Right ventricle myocardium superior (tissue), 1 donor: ENCODE measurements at regions not wholly inside any gene's neighbourhood (a gene's known extent, or its start where the extent isn't known, plus 50 kb on each side); places are given as distances from the start of the nearest gene placed in this dataset.
A peak's percentile ranks its signal among the peaks of the same experiment; 100 is the strongest.

ENCODE experiments used
- ATAC-seq: fragments of 200-7000 bp; cut with Tn5 transposase; one replicate; pipeline ENCODE4 v1.9.1; 2020; ENCODE audit warnings: mild to moderate bottlenecking; ENCODE audit not compliant: poor library complexity
- DNase-seq: peaks from one replicate; pipeline ENCODE4 v3.0.0-alpha.2; 2020
- intact Hi-C: fragments of 100-400 bp; cut with DNase I; formaldehyde crosslinking; loops from one replicate; pipeline ENCODE4 v1.11.2; 2022
- donor health status: DM: no; HTN: yes; CAD: no; lungs with severe emphysema.

DNA sequence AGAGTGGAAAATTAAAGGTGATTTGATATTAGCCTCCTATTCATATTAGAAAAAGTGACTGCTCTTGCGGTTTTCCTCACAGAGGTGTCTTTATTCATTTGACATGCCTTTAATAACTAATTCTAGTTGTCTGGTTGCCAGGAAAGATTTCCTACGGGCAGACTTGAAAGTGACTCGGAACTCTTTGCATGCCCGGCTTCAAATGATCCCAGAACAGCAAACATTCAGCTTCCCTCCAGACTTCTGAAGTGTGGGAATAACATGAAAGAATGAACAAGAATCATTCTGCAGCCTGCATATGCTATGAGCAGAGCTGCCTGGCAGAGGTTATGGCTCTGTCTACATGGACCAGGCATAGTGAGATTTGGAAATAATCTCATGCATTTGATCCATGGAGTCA is 89.6 kb upstream of the PKDCC start:
- intact Hi-C loops: no loop called here
- ATAC-seq (no peak), DNase-seq (no peak)

DNA sequence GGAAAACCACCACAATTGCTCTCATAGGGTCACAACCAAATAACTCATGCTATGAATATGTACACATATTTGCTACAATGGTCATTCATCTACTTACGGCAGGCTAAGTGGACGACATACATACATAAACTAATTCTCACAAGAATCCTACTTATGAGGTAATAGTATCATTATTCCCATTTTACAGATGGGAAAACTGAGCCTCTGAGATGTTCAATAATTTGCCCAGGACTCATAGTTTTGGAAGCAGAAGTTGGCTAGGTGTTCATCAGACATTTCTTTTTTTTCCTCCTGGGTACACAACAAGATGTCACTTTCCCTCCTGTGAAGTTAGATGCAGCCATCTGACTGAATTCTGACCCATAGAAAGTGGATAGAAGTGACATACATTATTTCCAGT is 89.0 kb upstream of the PKDCC start:
- intact Hi-C loops: no loop called here
- DNase-seq: no peak
- ATAC-seq: no peak

DNA sequence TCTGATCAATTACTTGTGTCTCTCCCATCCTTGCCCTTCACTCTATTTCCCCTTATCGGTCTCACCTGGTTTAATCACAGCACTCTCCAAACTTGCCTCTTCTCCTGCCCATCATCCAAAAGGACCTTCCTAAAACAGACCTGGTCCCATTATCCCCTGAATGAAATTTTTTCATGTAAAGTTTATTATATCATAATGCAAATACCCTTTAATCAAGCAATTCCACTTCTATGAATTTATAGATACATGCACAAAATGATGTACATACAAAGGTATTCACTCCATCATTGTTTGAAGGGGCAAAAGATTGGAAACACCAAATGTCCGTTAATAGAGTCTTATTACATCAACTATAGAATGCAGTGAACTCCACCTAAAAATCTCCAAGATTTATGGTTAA is 88.1 kb upstream of the PKDCC start:
- intact Hi-C loops: no loop called here
- ATAC-seq (no peak), DNase-seq (no peak)

DNA sequence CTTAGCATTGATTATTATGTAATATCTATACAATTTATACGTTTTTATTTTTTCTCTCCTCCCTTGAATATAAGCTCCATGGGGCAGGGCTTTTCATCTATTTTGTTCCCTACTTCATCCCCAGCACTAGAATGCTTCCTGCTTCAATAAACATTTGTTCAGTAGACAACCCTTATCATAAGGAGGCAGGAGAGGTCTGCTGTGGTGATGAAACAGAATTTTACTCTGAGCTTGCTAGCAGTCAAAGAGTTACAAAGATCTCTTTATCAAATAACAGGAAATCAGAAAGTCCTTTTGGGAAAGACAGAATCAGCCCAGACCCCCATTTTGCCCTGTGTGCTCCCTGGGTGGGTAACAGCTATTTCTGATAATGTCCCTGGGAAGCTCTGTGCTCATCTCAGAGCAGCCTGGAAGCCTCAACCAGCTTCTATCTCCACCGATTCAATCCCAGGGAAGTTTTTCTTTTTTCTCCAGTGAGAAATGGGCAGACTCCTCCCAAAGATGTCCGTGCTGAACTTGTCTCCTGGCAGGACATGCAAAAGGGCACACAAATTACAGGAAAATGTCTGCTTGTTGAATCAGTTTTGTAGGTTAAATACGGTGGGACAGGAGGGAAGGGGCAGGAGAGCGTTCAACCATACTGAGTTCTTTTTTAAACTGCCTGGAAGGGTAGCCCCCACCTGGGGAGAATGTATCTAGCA is 84.7 kb upstream of the PKDCC start:
- no peak for DNase-seq
- ATAC-seq: no peak
- intact Hi-C loops: no loop called here

DNA sequence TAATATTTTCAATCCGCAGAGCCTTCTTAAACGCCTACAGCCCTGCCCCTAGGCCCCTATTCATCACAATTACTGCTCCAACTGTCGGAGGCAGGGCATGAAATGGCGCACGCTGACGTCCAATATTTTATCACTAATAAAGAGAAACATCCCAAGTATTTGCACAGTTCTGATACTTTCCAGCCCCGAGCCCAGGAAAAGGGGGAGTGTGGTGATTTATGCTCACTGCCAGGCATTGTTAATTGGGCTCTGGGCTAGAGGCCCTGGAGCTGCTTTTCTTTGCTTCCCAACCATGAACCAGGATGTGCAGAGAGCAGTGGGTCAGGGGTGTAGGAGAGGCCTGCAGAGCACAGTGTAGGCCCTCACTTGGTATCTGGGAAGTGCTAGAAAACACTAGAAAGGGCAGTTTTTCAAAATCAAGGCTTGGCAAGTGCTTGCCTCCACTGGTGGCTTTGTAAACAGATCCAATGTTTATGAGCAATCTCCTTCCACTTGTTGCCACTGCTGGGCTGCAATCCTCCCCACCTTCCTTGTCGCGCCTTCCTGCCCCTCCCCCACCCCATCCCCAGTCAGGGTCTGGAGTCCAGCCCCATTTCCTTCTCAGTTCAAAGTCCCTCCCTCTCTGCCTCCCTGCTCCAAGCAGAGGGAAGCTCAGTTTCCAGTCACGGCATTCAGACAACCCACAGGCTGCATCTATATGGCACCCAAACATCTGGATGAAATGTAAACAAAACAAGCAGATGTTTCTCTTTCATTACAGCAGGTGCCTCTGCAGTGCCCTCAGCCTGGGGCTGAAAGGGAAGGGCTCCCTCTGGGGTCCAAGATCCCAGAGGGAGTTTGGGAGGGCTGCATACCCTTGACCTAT is 83.9 kb upstream of the PKDCC start:
- DNase-seq (peak; percentile 67), ATAC-seq (peak; percentile 47)
- intact Hi-C loops: no loop called here

DNA sequence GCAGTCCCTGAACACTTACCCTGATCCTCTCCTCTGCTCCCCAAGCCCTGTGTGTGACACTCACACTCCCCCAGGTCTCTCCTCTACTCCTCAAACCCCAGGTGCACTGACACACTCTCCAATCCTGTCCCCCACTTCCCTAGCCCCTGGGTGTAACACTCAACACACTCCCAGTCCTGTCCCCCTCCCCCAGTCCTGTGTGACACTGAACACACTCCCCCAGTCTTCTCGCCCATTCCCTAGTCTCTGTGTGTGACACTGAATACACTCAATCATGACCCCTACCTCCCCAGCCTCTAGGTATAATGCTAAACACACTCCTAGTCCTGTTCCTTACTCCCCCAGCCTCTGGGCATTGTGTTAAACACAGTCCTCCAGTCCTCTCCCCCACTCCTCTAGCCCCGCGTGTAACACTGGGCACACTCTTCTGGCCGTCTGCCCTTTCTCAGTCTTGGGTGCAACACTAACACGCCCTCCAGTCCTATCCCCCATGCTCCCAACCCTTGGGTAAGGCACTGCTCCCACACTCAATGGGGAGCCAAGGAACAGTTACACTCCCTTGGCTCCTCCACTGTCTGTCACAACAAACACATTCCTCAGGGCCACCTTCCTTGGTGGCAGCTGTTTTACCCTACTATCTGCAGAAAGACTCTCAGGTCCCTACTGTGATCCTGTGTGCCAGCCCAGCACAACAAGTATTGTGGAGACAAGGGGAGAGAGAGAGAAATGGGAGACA is 82.5 kb upstream of the PKDCC start:
- intact Hi-C loops: no loop called here

DNA sequence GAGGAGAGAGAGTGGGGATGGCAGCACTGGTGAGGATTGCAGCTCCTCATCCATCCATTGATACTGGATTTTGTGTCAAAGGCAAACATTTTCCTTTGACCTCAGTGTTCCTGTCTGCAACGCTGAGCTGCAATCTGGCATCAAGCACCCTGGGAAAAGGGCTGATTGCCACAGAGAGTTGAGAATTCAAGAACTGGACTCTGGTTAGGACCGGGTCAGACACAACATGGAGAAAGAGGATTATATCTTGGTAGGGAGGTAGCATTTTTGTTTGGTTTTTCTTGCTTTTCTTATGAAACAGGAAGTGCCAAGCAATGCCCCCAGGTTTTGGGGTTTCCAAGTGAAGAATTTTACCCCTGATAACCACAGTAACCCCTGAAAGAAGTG is 81.9 kb upstream of the PKDCC start:
- ATAC-seq (no peak), DNase-seq (no peak)
- intact Hi-C loops: no loop called here

More for the DNA sequence above, 82.5 kb upstream of the PKDCC start:
- ATAC-seq (no peak), DNase-seq (no peak)

DNA sequence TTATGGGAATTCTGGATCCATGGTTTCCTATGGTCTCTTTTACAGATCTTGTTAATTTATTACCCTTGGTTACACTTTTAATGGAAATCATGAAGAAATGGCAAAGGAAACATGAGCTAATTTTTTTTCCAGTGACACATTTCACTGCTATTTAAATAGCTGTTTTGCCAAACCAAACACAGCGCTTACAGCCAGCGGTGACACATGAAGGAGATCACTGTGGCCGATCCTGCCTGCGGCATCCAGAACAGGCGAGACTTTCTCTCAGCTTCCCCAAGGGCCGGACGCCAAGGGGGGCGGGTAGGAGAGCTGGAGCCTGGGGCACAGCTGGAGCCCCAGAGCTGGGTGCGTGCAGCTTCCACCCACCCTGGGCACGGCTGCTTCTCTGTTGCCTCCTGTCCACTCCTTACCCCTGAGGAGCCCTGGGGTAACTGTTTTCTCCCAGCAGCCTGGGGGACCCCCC is 81.4 kb upstream of the PKDCC start:
- peak; percentile 85 for ATAC-seq
- intact Hi-C loops: no loop called here
- peak; percentile 92 for DNase-seq

DNA sequence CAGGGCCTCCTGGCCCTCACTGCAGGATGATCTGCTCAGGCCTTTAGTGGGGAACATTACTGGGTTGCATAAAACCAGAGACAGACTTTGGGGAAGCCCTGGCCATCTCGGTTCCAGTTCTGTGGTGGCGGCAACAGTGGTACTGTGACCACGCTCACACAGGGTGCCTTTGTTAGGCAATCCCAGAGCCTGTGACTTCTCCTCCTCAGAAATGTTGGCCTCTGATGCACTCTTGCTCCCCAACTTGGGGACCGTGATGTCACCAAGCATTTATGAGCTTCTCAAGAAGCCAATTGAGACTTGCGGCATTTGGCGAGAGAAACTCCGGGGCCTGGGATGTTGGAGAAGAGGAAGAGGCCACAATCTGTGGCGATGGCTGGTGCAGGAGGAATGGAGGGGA is 80.9 kb upstream of the PKDCC start:
- ATAC-seq: peak; percentile 64
- intact Hi-C loops: no loop called here
- DNase-seq: peak; percentile 51

DNA sequence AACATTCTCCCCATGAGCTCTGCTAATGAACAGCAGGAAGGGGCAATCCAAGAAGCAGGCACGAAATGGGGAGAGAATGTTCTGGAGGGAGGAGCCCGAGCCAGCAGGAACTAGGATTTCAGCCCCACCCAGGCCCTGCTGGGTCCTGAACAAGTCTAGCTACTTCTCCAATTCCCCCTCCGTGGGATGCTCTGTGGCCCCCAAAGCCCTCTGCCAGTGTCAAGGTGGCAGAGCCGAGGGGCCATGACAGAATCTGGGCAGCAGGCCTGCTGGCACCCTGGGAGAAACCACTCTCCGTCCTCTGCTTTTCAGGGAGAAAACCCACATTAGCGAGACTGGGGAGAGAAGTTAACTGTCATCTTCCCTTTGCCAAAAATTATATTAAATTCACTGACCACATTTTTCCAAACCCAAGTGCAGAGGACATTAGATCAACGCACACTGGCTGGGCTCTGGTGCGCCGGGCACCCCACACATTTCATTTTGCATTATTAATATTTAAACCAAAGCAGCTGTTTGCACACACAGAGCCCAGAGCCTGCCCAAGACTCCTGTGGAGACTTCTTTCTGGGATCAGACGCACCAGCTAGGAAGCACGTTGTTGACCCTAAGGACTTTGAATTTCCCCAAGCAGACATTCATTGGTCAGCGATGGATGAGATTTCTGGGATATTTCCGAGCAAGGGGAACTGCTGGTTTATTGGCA is 80.2 kb upstream of the PKDCC start:
- DNase-seq: peak; percentile 66
- peak; percentile 61 for ATAC-seq
- intact Hi-C loops: no loop called here

DNA sequence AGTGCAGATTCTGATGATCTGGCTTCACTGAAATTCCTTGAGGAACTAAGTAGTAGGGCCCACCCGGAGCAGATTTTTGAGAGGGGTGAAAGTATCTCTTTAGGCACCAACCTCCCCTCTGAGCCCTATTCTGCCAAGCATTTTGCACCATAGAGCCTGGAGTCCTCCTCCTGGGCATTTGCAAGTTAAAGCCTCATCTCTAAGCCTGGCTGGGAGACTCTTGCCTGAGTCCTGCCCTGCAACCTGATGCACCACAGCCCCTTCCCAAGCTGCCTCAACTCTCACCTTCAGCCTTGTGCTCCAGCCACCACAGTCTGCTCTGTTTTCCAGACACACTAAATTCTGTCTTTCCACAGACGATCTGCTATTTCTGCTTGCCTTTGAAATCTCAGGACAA is 79.6 kb upstream of the PKDCC start:
- DNase-seq (no peak), ATAC-seq (no peak)
- intact Hi-C loops: no loop called here

DNA sequence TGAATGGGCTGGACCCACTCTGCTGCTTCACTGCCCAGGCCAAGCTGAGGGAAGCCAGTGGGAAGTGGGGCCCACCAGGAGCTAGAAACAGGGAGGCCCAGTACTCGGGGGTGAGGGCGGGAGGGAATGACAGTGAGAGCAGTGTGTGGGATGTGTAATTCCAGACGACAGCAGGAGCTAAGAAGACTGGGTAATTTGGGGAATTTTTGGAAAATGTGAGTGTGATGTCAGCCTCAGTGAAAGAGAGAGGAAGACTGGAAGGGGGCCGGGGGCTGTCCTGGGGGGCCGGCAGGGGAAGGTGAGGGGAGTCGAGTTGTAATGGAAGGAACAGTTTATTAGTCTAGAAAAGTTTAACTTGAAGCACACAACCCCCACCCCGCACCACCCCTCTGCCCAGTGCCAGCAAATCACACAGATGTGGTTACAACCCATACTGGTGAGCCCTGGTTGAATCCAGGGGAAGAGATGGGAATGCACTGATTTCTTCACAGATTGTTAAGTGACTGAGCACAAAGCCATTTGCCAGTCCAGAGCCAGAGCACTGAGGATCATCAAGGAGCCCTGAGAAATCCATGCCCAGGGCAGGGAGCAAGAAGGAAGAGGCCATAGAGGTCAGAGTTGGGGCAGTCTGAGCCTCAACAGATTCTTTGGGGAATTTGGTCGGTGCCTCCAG is 76.7 kb upstream of the PKDCC start:
- ATAC-seq: no peak
- no peak for DNase-seq
- intact Hi-C loops: no loop called here

DNA sequence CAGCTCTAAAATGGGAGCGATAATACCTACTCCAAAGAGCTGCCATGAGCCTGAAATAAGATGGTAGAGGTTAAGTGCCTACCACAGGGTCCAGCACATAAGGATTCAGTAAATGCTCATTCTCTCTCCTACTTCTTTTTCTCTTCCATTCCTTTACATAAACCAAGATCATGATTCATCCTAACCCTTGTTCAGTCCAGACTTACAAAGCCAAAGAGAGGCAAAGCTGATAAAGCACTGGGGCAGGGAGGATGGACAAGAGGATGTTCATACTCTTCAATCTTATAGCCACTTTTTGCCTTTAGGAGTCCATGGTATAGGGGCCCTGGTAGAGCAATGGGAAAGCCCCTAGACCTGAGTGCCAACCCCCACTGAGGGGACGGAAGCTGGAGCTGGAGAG is 75.6 kb upstream of the PKDCC start:
- intact Hi-C loops: no loop called here
- no peak for ATAC-seq

DNA sequence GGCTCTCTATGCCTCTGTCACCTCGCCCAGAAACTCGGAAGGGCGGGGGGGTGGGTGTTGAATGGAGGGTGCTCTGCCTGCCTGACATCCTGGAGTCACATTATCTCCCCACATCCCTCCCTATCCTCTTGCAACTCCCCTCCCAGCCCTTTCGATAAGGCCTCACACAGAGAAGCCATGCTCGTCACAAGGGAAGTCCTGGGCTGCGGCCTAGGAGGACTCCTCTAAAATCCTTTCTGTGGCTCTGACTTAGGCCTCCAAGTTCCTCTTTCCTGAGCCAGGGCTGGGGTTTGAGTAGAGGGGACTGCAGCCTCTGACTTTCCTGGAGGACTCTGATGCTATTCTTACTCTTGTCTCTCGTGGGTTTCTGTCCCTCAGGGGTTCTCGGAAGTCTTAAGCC is 75.0 kb upstream of the PKDCC start:
- DNase-seq (no peak), ATAC-seq (no peak)
- intact Hi-C loops: no loop called here

More for the DNA sequence above, 75.6 kb upstream of the PKDCC start:
- DNase-seq: no peak

DNA sequence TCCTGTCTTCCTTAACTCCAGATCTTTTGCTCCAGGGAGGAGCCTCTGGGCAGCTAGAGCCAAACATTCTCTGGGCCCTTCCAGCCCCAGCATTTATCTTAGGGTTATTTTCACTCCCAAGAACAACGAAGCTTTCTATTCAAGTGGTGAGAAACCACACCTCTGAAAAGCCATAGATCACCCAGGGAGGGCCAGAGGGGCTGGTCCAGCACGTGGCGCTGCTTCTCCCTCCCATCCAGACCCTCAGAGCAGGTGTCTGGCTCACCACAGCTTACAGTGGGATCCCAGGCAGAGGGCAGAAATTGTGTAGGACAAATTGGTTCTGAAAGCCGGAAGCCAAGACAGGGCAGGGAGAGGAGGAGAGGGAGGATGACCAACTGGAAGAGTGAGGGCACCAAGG is 74.0 kb upstream of the PKDCC start:
- intact Hi-C loops: no loop called here
- ATAC-seq (no peak), DNase-seq (no peak)

DNA sequence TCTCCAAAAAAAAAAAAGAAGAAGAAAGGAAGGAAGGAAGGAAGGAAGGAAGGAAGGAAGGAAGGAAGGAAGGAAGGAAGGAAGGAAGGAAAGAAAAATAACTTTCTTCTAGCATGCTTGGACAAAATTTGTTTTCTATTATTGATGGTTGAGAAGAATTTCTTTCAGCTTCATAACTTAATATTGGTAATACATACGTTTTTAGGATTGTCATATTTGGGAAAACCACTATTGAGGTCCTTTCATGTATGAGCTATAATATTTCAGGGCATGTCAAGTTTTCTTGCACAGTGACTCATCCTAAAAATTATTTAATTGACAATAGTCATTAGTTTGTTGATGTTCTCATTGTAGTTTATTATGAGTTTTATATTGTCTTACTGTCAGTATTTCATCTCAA is 66.4 kb upstream of the PKDCC start:
- intact Hi-C loops: no loop called here
- ATAC-seq: no peak
- no peak for DNase-seq

DNA sequence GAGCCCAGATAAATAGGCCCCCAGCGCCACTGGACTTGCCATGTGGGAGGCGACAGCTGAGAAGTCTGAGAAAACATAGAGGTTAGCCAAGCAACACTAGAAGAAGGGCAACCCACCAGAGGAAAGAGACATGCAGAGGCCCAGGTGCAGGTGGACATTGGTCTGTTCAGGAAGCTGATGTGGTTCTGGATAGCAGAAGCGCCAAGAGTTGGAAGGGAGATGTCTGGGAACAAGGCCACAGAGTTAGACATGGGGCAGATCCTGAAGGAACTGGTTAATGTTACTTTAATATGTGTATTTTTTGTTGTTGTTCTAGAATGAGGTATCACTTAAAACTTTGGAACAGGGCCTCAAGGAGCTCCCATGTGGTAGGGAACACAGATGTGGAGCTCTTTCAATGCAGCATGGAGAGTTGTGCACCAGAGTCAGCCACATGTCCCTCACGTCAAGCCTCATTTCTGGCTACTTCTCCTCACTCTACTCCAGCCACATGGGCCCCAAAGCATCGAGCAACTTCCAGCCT is 62.2 kb upstream of the PKDCC start:
- intact Hi-C loops: no loop called here
- ATAC-seq: no peak

DNA sequence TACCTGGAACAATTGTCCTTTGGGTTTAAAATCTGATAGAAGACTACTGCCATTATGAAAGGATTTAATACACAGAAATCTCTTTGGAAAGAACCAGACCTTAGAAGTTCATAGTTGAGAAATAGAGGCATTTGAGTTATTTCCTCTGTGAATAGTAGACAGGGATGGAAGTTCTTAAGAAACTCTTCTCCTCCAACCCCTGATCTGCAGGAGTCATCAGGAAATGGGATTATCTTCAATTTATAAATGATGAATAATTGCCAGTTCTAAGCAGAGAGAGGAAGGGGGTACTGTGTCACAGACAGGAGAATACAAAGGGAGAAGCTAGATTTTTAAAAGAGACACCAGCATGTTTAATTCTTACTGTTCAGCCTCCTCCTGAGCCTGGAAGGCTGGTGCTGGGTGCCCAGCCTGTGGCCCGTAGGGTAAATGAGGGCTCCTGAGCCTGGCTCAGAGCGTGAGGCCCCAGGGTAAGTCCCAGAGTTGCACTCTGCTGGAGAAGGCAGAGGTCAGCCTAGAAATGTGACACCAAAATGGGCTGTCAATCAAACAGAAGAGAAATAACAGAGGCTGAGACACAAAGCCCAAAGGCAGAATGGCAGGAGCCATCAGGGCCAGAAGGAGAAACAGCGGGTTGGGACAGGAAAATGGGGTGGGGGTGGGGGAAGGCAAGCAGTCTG is 58.2 kb upstream of the PKDCC start:
- no peak for ATAC-seq
- intact Hi-C loops: no loop called here

More for the DNA sequence above, 62.2 kb upstream of the PKDCC start:
- no peak for DNase-seq

More for the DNA sequence above, 58.2 kb upstream of the PKDCC start:
- no peak for DNase-seq
